K562 (cell line): ENCODE measurements at regions not wholly inside any gene's neighbourhood (a gene's known extent, or its start where the extent isn't known, plus 50 kb on each side); places are given as distances from the start of the nearest gene placed in this dataset.

Experiments used
- ATAC-seq: fragments of 200-7000 bp; cut with Tn5 transposase; 3 replicates; pipeline ENCODE4 v1.9.1; 2020; ENCODE audit warnings: moderate library complexity
- BruUV-seq: library from RNA; stranded (reverse); fragments of 400-500 nt; replicated peaks from 2 replicates; lab custom pipeline; 2021; lab: Mats Ljungman, UMichigan
- CTCF ChIA-PET: fragments of 300-600 bp; formaldehyde crosslinking; extraction: SDS; loops from one replicate; lab custom pipeline; 2021; ENCODE audit warnings: low intra/inter-chr PET ratio; lab: Yijun Ruan, JAX
- POLR2A ChIA-PET: fragments of 300-600, 350-650 bp; sonication (Branson Sonifier 250); formaldehyde crosslinking; extraction: SDS; loops from one replicate; lab custom pipeline; 2021; ENCODE audit warnings: antibody characterized with exemption, inconsistent platforms; lab: Yijun Ruan, JAX
- DNase-seq, 4 experiments: peaks; one replicate each; pipeline versions ENCODE4 v3.0.0 to v3.0.0-alpha.2; 2011 to 2018; ENCODE audit warnings: low spot score in 3 of 4, mixed read lengths in 3 of 4; ENCODE audit errors: extremely low read depth in 1 of 4
- FAIRE-seq: peaks from 2 replicates; lab custom pipeline; 2011; peaks lifted over from hg19 to GRCh38; lab: Jason Lieb, UNC
- H2AFZ ChIP-seq: 2 replicates; pipeline ENCODE4 v1.6.0; 2011; ENCODE audit warnings: low read depth, low read length, control low read depth, inconsistent platforms
- H3K27ac ChIP-seq: fragments of 200-600 bp; 3 replicates; pipeline ENCODE4 v1.8.0; 2011; ENCODE audit warnings: low read depth, mild to moderate bottlenecking, control low read depth, inconsistent platforms, low read length, moderate library complexity, mixed read lengths; ENCODE audit errors: extremely low read depth
- H3K27me3 ChIP-seq, 2 experiments: fragments of 300-600 bp in 1 of 2; 2 replicates in 1 of 2; 3 replicates in 1 of 2; pipeline versions ENCODE4 v1.6.0 to v1.8.0; 2011; ENCODE audit warnings: inconsistent platforms in 2 of 2, low read length in 2 of 2, mild to moderate bottlenecking in 1 of 2, mixed read lengths in 1 of 2, moderate library complexity in 1 of 2; ENCODE audit not compliant: control insufficient read depth in 2 of 2, insufficient read depth in 2 of 2
- H3K36me3 ChIP-seq: fragments of 300-600 bp; 3 replicates; pipeline ENCODE4 v1.8.0; 2011; ENCODE audit warnings: mild to moderate bottlenecking, low read length, inconsistent platforms; ENCODE audit not compliant: control insufficient read depth, insufficient read depth
- H3K4me1 ChIP-seq, 2 experiments: fragments of 200-600 bp in 1 of 2; replicated peaks in 1 of 2; 2 replicates in 1 of 2; 3 replicates in 1 of 2; pipeline versions ENCODE4 v1.5.1 to v1.8.0; 2011; ENCODE audit warnings: inconsistent platforms in 2 of 2, low read length in 2 of 2, mild to moderate bottlenecking in 1 of 2, mixed read lengths in 1 of 2, moderate library complexity in 1 of 2; ENCODE audit not compliant: control insufficient read depth in 2 of 2, insufficient read depth in 2 of 2
- H3K4me2 ChIP-seq: 2 replicates; pipeline ENCODE4 v1.6.1; 2011; ENCODE audit warnings: low read length, control low read depth, inconsistent platforms, mixed read lengths; ENCODE audit not compliant: insufficient read depth
- H3K4me3 ChIP-seq: fragments of 200-600 bp; sonication (generic), shearing (Covaris generic); 2 replicates; pipeline ENCODE4 v1.5.1; 2016; ENCODE audit warnings: control low read depth, inconsistent platforms
- H3K79me2 ChIP-seq: fragments of 200-600 bp; 3 replicates; pipeline ENCODE4 v1.8.0; 2011; ENCODE audit warnings: low read length, inconsistent platforms; ENCODE audit not compliant: control insufficient read depth, insufficient read depth
- H3K9ac ChIP-seq, 2 experiments: 2 replicates each; pipeline versions ENCODE4 v1.6.0 to v1.6.1; 2011; ENCODE audit warnings: low read depth in 2 of 2, low read length in 2 of 2, control low read depth in 1 of 2, inconsistent platforms in 1 of 2, mild to moderate bottlenecking in 1 of 2, mixed read lengths in 1 of 2; ENCODE audit not compliant: insufficient read depth in 1 of 2
- H3K9me1 ChIP-seq: one replicate; pipeline ENCODE4 v1.6.0; 2011; ENCODE audit warnings: inconsistent platforms, mild to moderate bottlenecking, low read length, moderate library complexity; ENCODE audit not compliant: control insufficient read depth, insufficient read depth
- H3K9me3 ChIP-seq: replicated peaks from 2 replicates; pipeline ENCODE4 v1.5.1; 2011; ENCODE audit warnings: low read depth, low read length, inconsistent platforms; ENCODE audit not compliant: control insufficient read depth, insufficient read depth
- H4K20me1 ChIP-seq: replicated peaks from 2 replicates; pipeline ENCODE4 v1.6.1; 2011; ENCODE audit warnings: low read length, inconsistent platforms, mixed read lengths; ENCODE audit not compliant: control insufficient read depth, insufficient read depth
- ARID2 ChIP-seq: fragments of 450-650 bp; IDR thresholded peaks from 2 replicates; pipeline ENCODE4 v1.6.1; 2017; ENCODE audit warnings: antibody characterized with exemption, mild to moderate bottlenecking
- DMBX1 ChIP-seq: fragments of 250-450 bp; sonication (Bioruptor Pico); IDR thresholded peaks from 2 replicates; pipeline ENCODE4 v1.8.0; 2022; ENCODE audit warnings: inconsistent platforms, mild to moderate bottlenecking, moderate library complexity, borderline replicate concordance
- HSF4 ChIP-seq: fragments of 250-450 bp; sonication (Bioruptor Pico); IDR thresholded peaks from 2 replicates; pipeline ENCODE4 v2.1.2; 2022; ENCODE audit warnings: mild to moderate bottlenecking, moderate library complexity, borderline replicate concordance
- MTA1 ChIP-seq: fragments of 450-650 bp; IDR thresholded peaks from 2 replicates; pipeline ENCODE4 v1.6.1; 2017; ENCODE audit warnings: borderline replicate concordance
- POLR3A ChIP-seq: IDR thresholded peaks from 2 replicates; pipeline ENCODE4 v1.6.1; 2011; ENCODE audit warnings: borderline replicate concordance, mild to moderate bottlenecking, moderate library complexity; ENCODE audit not compliant: insufficient read length, insufficient read depth; ENCODE audit errors: extremely low read depth
- RFX5 ChIP-seq: IDR thresholded peaks from 2 replicates; pipeline ENCODE4 v1.6.1; 2011; ENCODE audit warnings: low read depth, mild to moderate bottlenecking, improper control_type of control experiment, low read length
- SMARCC2 ChIP-seq: fragments of 450-650 bp; IDR thresholded peaks from 2 replicates; pipeline ENCODE4 v1.6.1; 2017; ENCODE audit warnings: antibody characterized with exemption, moderate library complexity, mild to moderate bottlenecking, low read depth
- SUPT5H ChIP-seq: fragments of 450-650 bp; IDR thresholded peaks from 2 replicates; pipeline ENCODE4 v1.6.1; 2016
- ZNF347 ChIP-seq: fragments of 450-650 bp; formaldehyde crosslinking; IDR thresholded peaks from 2 replicates; pipeline ENCODE4 v1.4.0; 2020; ENCODE audit warnings: low read depth, mild to moderate bottlenecking, moderate library complexity
- ZSCAN29 ChIP-seq: fragments of 450-650 bp; IDR thresholded peaks from 2 replicates; pipeline ENCODE4 v1.6.1; 2017
- WGBS: fragments of 100-300 bp; shearing (Covaris generic); methylation state at CpG from one replicate; pipeline ENCODE4 v1.1.6; 2016; ENCODE audit warnings: low coverage, mixed read lengths; ENCODE audit not compliant: insufficient coverage; ENCODE audit errors: missing lambda C conversion rate; 5-methylcytosine and 5-hydroxymethylcytosine counted together
- in situ Hi-C: fragments of 300-500 bp; cut with MboI; formaldehyde crosslinking; loops from 4 replicates; pipeline ENCODE4 v1.15.0; 2018; ENCODE audit warnings: inconsistent platforms, mixed read lengths
- intact Hi-C: fragments of 100-400 bp; cut with micrococcal nuclease; formaldehyde crosslinking; loops from 2 replicates; pipeline ENCODE4 v1.14.2; 2022
- TF ChIP-seq, protein P1 (sequence below): fragments of 200-800 bp; sonication (Bioruptor generic); IDR thresholded peaks from 2 replicates; pipeline ENCODE4 v1.6.1; 2017; ENCODE audit warnings: missing genetic modification characterization, missing compliant biosample characterization

- Histone ChIP-seq H2AFZ (no peak overlapping the region), H3K36me3 (no peaks in the 10 kb centered on the region), H3K27ac (no peak overlapping the region), H3K27me3 (no peaks in the 10 kb centered on the region), H3K79me2 (no peaks in the 10 kb centered on the region), H3K4me1 (no peaks in the 10 kb centered on the region), H3K9me3 (no peaks in the 10 kb centered on the region), H3K4me3 (no peak overlapping the region), H3K4me2 (no peak overlapping the region), H3K9ac (no peak overlapping the region), H4K20me1 (no peaks in the 10 kb centered on the region), H3K9me1 (no peaks in the 10 kb centered on the region)
- 0% methylated on average over 9 of the region's 11 CpGs for WGBS
- no TSS peak for BruUV-seq
- POLR2A ChIA-PET: no interaction called here
- intact Hi-C loops: no loop called here
- CTCF ChIA-PET: no interaction called here
- TF ChIP-seq ZSCAN29 (no peak), MTA1 (no peak), HSF4 (CRISPR knock-in tag) (no peak)
- in situ Hi-C loops: no loop called here
- FAIRE-seq (no peak), DNase-seq (no peak), ATAC-seq (no peak)
Measured at GRCh38 chr18:78652001-78652545, 327.5 kb upstream of the SALL3 start.

GRCh38 chr18:78655921-78656320 lies 323.7 kb upstream of the SALL3 start:
- 0% methylated on average over 8 of the region's 8 CpGs for WGBS
- Histone ChIP-seq H3K27me3 (no peaks in the 10 kb centered on the region), H3K9ac (no peak overlapping the region), H3K9me1 (no peaks in the 10 kb centered on the region), H3K79me2 (no peaks in the 10 kb centered on the region), H3K4me3 (no peak overlapping the region), H3K4me1 (no peaks in the 10 kb centered on the region), H3K36me3 (no peaks in the 10 kb centered on the region), H3K4me2 (no peak overlapping the region), H2AFZ (no peak overlapping the region), H3K27ac (no peak overlapping the region), H3K9me3 (no peaks in the 10 kb centered on the region), H4K20me1 (no peaks in the 10 kb centered on the region)
- POLR2A ChIA-PET: no interaction called here
- CTCF ChIA-PET: no interaction called here
- DNase-seq (no peak), FAIRE-seq (no peak), ATAC-seq (no peak)
- intact Hi-C loops: no loop called here
- BruUV-seq: no TSS peak
- in situ Hi-C loops: no loop called here
- no peak for TF ChIP-seq SUPT5H
- no peak for TF ChIP-seq DMBX1 (CRISPR knock-in tag)
- TF ChIP-seq ZNF347 (CRISPR knock-in tag): no peak
- no peak for TF ChIP-seq ARID2
- TF ChIP-seq SMARCC2: no peak
- TF ChIP-seq POLR3A: no peak
- TF ChIP-seq, protein P1, sequence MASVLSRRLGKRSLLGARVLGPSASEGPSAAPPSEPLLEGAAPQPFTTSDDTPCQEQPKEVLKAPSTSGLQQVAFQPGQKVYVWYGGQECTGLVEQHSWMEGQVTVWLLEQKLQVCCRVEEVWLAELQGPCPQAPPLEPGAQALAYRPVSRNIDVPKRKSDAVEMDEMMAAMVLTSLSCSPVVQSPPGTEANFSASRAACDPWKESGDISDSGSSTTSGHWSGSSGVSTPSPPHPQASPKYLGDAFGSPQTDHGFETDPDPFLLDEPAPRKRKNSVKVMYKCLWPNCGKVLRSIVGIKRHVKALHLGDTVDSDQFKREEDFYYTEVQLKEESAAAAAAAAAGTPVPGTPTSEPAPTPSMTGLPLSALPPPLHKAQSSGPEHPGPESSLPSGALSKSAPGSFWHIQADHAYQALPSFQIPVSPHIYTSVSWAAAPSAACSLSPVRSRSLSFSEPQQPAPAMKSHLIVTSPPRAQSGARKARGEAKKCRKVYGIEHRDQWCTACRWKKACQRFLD: no peak
- no peak for TF ChIP-seq RFX5
